ENCODE measurements at regions not wholly inside any gene's neighbourhood (a gene's known extent, or its start where the extent isn't known, plus 50 kb on each side); places are given as distances from the start of the nearest gene placed in this dataset.
"Not testable (repeated sequence)": the region's sequence is repeated elsewhere in the genome, so short reads cannot be mapped to it uniquely, and the experiment has no call there.

- TF ChIP-seq POLR2A, CTCF (IDR thresholded peaks at IDR 0.05): not testable (repeated sequence)
Measured at GRCh38 chr1:149638481-149638880, 54.8 kb downstream of the PPIAL4C start.

Measured in body of pancreas (tissue), 4 donors.